Transverse colon (tissue), 4 donors: ENCODE measurements at regions not wholly inside any gene's neighbourhood (a gene's known extent, or its start where the extent isn't known, plus 50 kb on each side); places are given as distances from the start of the nearest gene placed in this dataset.
"Not testable (repeated sequence)": the region's sequence is repeated elsewhere in the genome, so short reads cannot be mapped to it uniquely, and the experiment has no call there.

Experiments
- DNase-seq: peaks from one replicate; pipeline ENCODE4 v3.0.0-alpha.2; 2019
- H3K27ac ChIP-seq, 4 donors: fragments of 200-600 bp; sonication (generic); 2 replicates each; pipeline ENCODE4 v1.5.1; 2016 to 2018; ENCODE audit warnings: inconsistent platforms in 4 of 4
- H3K27me3 ChIP-seq: fragments of 200-600 bp; sonication (generic); 2 replicates; pipeline ENCODE4 v1.5.1; 2017; ENCODE audit warnings: inconsistent platforms
- H3K36me3 ChIP-seq, 4 donors: fragments of 200-600 bp; sonication (generic); 2 replicates each; pipeline ENCODE4 v1.5.1; 2017 to 2019; ENCODE audit warnings: inconsistent platforms in 4 of 4
- H3K4me1 ChIP-seq, 4 donors: fragments of 200-600 bp; sonication (generic); 2 replicates each; pipeline ENCODE4 v1.5.1; 2017 to 2020; ENCODE audit warnings: inconsistent platforms in 4 of 4
- H3K4me3 ChIP-seq, 4 donors: fragments of 200-600 bp; sonication (generic); 1 replicate in 1 of 4; 2 replicates in 3 of 4; pipeline versions ENCODE4 v1.5.1 to v1.6.1; 2017 to 2019; ENCODE audit warnings: inconsistent platforms in 4 of 4
- H3K9me3 ChIP-seq, 2 donors: fragments of 200-600 bp; sonication (generic); 2 replicates each; pipeline ENCODE4 v1.5.1; 2017 to 2019; ENCODE audit warnings: inconsistent platforms in 2 of 2
- CTCF ChIP-seq, 5 experiments: fragments of 200-600 bp in 3 of 5; fragments of 450-650 bp in 2 of 5; sonication (generic) in 3 of 5; IDR thresholded peaks; 1 replicate in 2 of 5; 2 replicates in 3 of 5; pipeline ENCODE4 v1.5.1; 2016 to 2017; ENCODE audit warnings: antibody characterized with exemption in 5 of 5, inconsistent platforms in 3 of 5, mild to moderate bottlenecking in 2 of 5, moderate library complexity in 1 of 5
- EP300 ChIP-seq: sonication (generic); formaldehyde crosslinking; IDR thresholded peaks from one replicate; pipeline ENCODE4 v1.6.1; 2017; ENCODE audit warnings: antibody characterized with exemption, low read depth
- POLR2A ChIP-seq: fragments of 450-650 bp; IDR thresholded peaks from one replicate; pipeline ENCODE4 v1.6.1; 2016; ENCODE audit warnings: antibody characterized with exemption, mild to moderate bottlenecking, moderate library complexity
- POLR2AphosphoS5 ChIP-seq, 3 donors: sonication (generic); formaldehyde crosslinking; IDR thresholded peaks; one replicate each; pipeline ENCODE4 v1.6.1; 2016; ENCODE audit warnings: antibody characterized with exemption in 3 of 3
- WGBS, 2 donors: methylation state at CpG; one replicate each; pipeline ENCODE4 v1.1.5; 2018; ENCODE audit warnings: low coverage in 1 of 2; 5-methylcytosine and 5-hydroxymethylcytosine counted together
- in situ Hi-C, 4 donors: fragments of 200-750 bp; cut with MboI; loops; one replicate each; pipeline versions ENCODE4 v1.15.0 to v1.15.1; 2017; ENCODE audit warnings: low sequenced_read_pairs in 3 of 4, low pct_ligation_motif_present in 1 of 4, low pct_unique_long_range_greater_than_20kb in 1 of 4
- intact Hi-C: fragments of 100-400 bp; cut with DNase I; formaldehyde crosslinking; loops from one replicate; pipeline ENCODE4 v1.15.1; 2023; ENCODE audit warnings: low total_unique reads

- WGBS, 2 donors: 63% methylated on average over 8 of the region's 8 CpGs; no CpG with 5 or more reads in 1 of the 2 donors
- intact Hi-C loops (no loop called here), in situ Hi-C loops (loop anchor here in 1 of 4 donors (25.0 kb wide), 1 partner anchor 314 kb away; no protein-coding TSS in a partner anchor)
- TF ChIP-seq EP300 (no peak), POLR2A (no peak), CTCF (IDR thresholded peaks at IDR 0.05) (no peak), POLR2AphosphoS5 (IDR thresholded peaks at IDR 0.05) (no peak)
- H3K36me3 ChIP-seq: no peaks in the 10 kb centered on the region
- no peak for DNase-seq
- H3K27me3 ChIP-seq: peaks cover 3% of the 10 kb centered on the region
- H3K9me3 ChIP-seq: no peaks in the 10 kb centered on the region
- no peaks in the 10 kb centered on the region for H3K4me1 ChIP-seq
- H3K27ac ChIP-seq: no peak overlapping the region
- H3K4me3 ChIP-seq: no peak overlapping the region
Measured at GRCh38 chr1:30101016-30101415, 622.4 kb downstream of the MATN1 start.

DNA sequence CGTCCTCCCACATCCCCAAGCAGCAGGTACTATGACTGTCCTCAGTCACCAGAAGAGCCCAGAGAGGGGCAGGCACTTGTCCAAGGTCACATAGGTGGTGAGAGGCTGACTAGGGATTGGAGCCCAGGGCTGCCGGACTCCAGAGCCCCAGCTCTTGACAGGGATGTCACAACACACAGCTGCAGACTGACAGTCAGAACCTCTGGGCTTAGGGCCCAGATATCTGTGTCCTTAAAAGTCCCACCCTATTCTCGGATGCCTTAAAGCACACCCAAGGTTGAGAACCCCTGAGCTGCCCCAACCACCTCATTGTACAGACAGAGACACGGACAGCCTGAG lies 622.9 kb downstream of the MATN1 start:
- peaks cover 3% of the 10 kb centered on the region for H3K27me3 ChIP-seq

GRCh38 chr1:30099587-30100523 lies 623.5 kb downstream of the MATN1 start:
- TF ChIP-seq POLR2A (no peak), POLR2AphosphoS5 (IDR thresholded peaks at IDR 0.05) (no peak), CTCF (IDR thresholded peaks at IDR 0.05) (no peak), EP300 (no peak)
- no peaks in the 10 kb centered on the region for H3K4me1 ChIP-seq
- intact Hi-C loops (no loop called here), in situ Hi-C loops (loop anchor here (25.0 kb wide), 3 partner anchors 313 to 863 kb away; partner anchors contain the start of genes MECR (in 3 of the 4) and PTPRU (in 3 of the 4))
- H3K36me3 ChIP-seq: no peaks in the 10 kb centered on the region
- no peaks in the 10 kb centered on the region for H3K9me3 ChIP-seq
- no peak for DNase-seq
- no peak overlapping the region for H3K27ac ChIP-seq
- H3K27me3 ChIP-seq: peaks cover 3% of the 10 kb centered on the region
- H3K4me3 ChIP-seq: no peak overlapping the region
- WGBS, 2 donors: 71 to 73% methylated on average over 4 to 24 of the region's 24 CpGs

More for the DNA sequence above, 622.9 kb downstream of the MATN1 start:
- TF ChIP-seq CTCF (IDR thresholded peaks at IDR 0.05) (no peak), EP300 (no peak), POLR2AphosphoS5 (IDR thresholded peaks at IDR 0.05) (no peak), POLR2A (no peak)
- Histone ChIP-seq H3K4me1 (no peaks in the 10 kb centered on the region), H3K4me3 (no peak overlapping the region), H3K9me3 (no peaks in the 10 kb centered on the region), H3K36me3 (no peaks in the 10 kb centered on the region), H3K27ac (no peak overlapping the region)
- WGBS, 2 donors: 81% methylated on average over 4 of the region's 4 CpGs; no CpG with 5 or more reads in 1 of the 2 donors
- no peak for DNase-seq
- intact Hi-C loops (no loop called here), in situ Hi-C loops (loop anchor here in 1 of 4 donors (25.0 kb wide), 1 partner anchor 313 kb away; no protein-coding TSS in a partner anchor)

DNA sequence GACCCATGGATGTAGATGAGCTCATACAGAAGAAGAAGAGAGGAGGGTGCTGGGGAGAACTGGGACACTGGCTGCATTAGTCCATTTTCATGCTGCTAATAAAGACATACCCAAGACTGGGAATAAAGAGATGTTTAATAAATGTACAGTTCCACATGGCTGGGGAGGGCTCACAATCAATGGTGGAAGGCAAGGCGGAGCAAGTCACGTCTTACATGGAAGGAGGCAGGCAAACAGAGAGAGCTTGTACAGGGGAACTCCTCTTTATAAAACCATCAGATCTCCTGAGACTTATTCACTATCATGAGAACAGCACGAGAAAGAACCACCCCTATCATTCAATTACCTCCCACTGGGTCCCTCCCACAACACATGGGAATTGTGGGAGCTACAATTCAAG lies 625.5 kb downstream of the MATN1 start:
- in situ Hi-C loops: loop anchor here (25.0 kb wide), 3 partner anchors 311 to 861 kb away; partner anchors contain the start of genes MECR (in 3 of the 4) and PTPRU (in 3 of the 4)
- DNase-seq, H3K27me3 ChIP-seq, H3K4me1 ChIP-seq, intact Hi-C loops, H3K9me3 ChIP-seq, H3K27ac ChIP-seq, H3K4me3 ChIP-seq, H3K36me3 ChIP-seq: not testable (repeated sequence)
- 57 to 74% methylated on average over 1 to 3 of the region's 3 CpGs for WGBS, 2 donors
